ENCODE measurements at regions not wholly inside any gene's neighbourhood (a gene's known extent, or its start where the extent isn't known, plus 50 kb on each side); places are given as distances from the start of the nearest gene placed in this dataset.

- ChIA-PET POLR2A (no interaction called here), CTCF (no interaction called here)
- no peaks in the 10 kb centered on the region for H3K4me1 Mint-ChIP-seq
- no peak overlapping the region for H3K4me2 ChIP-seq (replicated peaks; ENCODE audit: low read depth, low read length, poor library complexity, severe bottlenecking)
- H3K9me3 Mint-ChIP-seq (ENCODE audit: insufficient read depth), result peaks cover 4% of the 10 kb centered on the region
- H3K27ac Mint-ChIP-seq, result no peak overlapping the region
- H3K27me3 Mint-ChIP-seq, result no peaks in the 10 kb centered on the region
- H3K27me3 ChIP-seq (replicated peaks in 1 of 4; ENCODE audit: control extremely low read depth in 1 of 4, control insufficient read depth in 3 of 4, insufficient read depth in 4 of 4, low read length in 3 of 4), result no peaks in the 10 kb centered on the region
- no peak overlapping the region for H3K9ac ChIP-seq (ENCODE audit: low read length)
- no peaks in the 10 kb centered on the region for H3K36me3 ChIP-seq (replicated peaks in 1 of 2; ENCODE audit: control extremely low read depth in 1 of 2, control insufficient read depth in 1 of 2, extremely low read depth in 1 of 2, insufficient read depth in 2 of 2, low read length in 1 of 2)
- no peak overlapping the region for H3K4me3 Mint-ChIP-seq
- WGBS (ENCODE audit: insufficient coverage), result no CpG with 5 or more reads among the region's 1 CpG
- H4K20me1 ChIP-seq (ENCODE audit: control insufficient read depth, insufficient read depth, low read length, poor library complexity, severe bottlenecking), result no peaks in the 10 kb centered on the region
- TF ChIP-seq CTCF (IDR thresholded peaks at IDR 0.05) (no peak), EZH2 (IDR thresholded peaks at IDR 0.05; ENCODE audit: borderline replicate concordance, insufficient read depth, low read depth, low read length, poor library complexity, severe bottlenecking) (no peak)
- H3K27ac ChIP-seq (ENCODE audit: low read length in 2 of 2), result no peak overlapping the region
- ATAC-seq (ENCODE audit: low read depth) (no peak), DNase-seq (no peak)
- no peak overlapping the region for H3K4me3 ChIP-seq (ENCODE audit: control extremely low read depth in 1 of 5, extremely low read depth in 1 of 5, insufficient read depth in 1 of 5, low read depth in 2 of 5, low read length in 4 of 5)
- no peaks in the 10 kb centered on the region for H3K79me2 ChIP-seq (ENCODE audit: control insufficient read depth, insufficient read depth, low read length)
- no peak overlapping the region for H2AFZ ChIP-seq (ENCODE audit: insufficient read depth, low read depth, low read length, poor library complexity, severe bottlenecking)
- no peaks in the 10 kb centered on the region for H3K4me1 ChIP-seq (ENCODE audit: control insufficient read depth in 2 of 2, insufficient read depth in 2 of 2, low read length in 2 of 2)
- no peaks in the 10 kb centered on the region for H3K9me3 ChIP-seq (ENCODE audit: control extremely low read depth in 1 of 3, control insufficient read depth in 2 of 3, insufficient read depth in 1 of 3, low read length in 2 of 3)
- intact Hi-C loops (cut with micrococcal nuclease), result no loop called here
Measured at GRCh38 chr13:58191754-58192153, 560.2 kb downstream of the PCDH17 start.

GRCh38 chr13:58202099-58202498 lies 570.6 kb downstream of the PCDH17 start:
- H3K4me2 ChIP-seq (replicated peaks; ENCODE audit: low read depth, low read length, poor library complexity, severe bottlenecking), result no peak overlapping the region
- H3K4me1 ChIP-seq (ENCODE audit: control insufficient read depth in 2 of 2, insufficient read depth in 2 of 2, low read length in 2 of 2), result no peaks in the 10 kb centered on the region
- WGBS (ENCODE audit: insufficient coverage), result no CpG with 5 or more reads among the region's 1 CpG
- Mint-ChIP-seq H3K4me1 (no peaks in the 10 kb centered on the region), H3K27me3 (no peaks in the 10 kb centered on the region), H3K9me3 (ENCODE audit: insufficient read depth) (peaks cover 2% of the 10 kb centered on the region), H3K4me3 (no peak overlapping the region), H3K27ac (no peak overlapping the region)
- DNase-seq (no peak), ATAC-seq (ENCODE audit: low read depth) (no peak)
- no peaks in the 10 kb centered on the region for H4K20me1 ChIP-seq (ENCODE audit: control insufficient read depth, insufficient read depth, low read length, poor library complexity, severe bottlenecking)
- no peaks in the 10 kb centered on the region for H3K9me3 ChIP-seq (ENCODE audit: control extremely low read depth in 1 of 3, control insufficient read depth in 2 of 3, insufficient read depth in 1 of 3, low read length in 2 of 3)
- H3K27me3 ChIP-seq (replicated peaks in 1 of 4; ENCODE audit: control extremely low read depth in 1 of 4, control insufficient read depth in 3 of 4, insufficient read depth in 4 of 4, low read length in 3 of 4), result no peaks in the 10 kb centered on the region
- TF ChIP-seq EZH2 (IDR thresholded peaks at IDR 0.05; ENCODE audit: borderline replicate concordance, insufficient read depth, low read depth, low read length, poor library complexity, severe bottlenecking) (no peak), CTCF (IDR thresholded peaks at IDR 0.05) (no peak)
- ChIA-PET POLR2A (no interaction called here), CTCF (no interaction called here)
- no peak overlapping the region for H3K9ac ChIP-seq (ENCODE audit: low read length)
- no peaks in the 10 kb centered on the region for H3K36me3 ChIP-seq (replicated peaks in 1 of 2; ENCODE audit: control extremely low read depth in 1 of 2, control insufficient read depth in 1 of 2, extremely low read depth in 1 of 2, insufficient read depth in 2 of 2, low read length in 1 of 2)
- H2AFZ ChIP-seq (ENCODE audit: insufficient read depth, low read depth, low read length, poor library complexity, severe bottlenecking), result no peak overlapping the region
- H3K79me2 ChIP-seq (ENCODE audit: control insufficient read depth, insufficient read depth, low read length), result no peaks in the 10 kb centered on the region
- intact Hi-C loops (cut with micrococcal nuclease), result no loop called here
- H3K4me3 ChIP-seq (ENCODE audit: control extremely low read depth in 1 of 5, extremely low read depth in 1 of 5, insufficient read depth in 1 of 5, low read depth in 2 of 5, low read length in 4 of 5), result no peak overlapping the region
- H3K27ac ChIP-seq (ENCODE audit: low read length in 2 of 2), result no peak overlapping the region
